ENCODE measurements at regions not wholly inside any gene's neighbourhood (a gene's known extent, or its start where the extent isn't known, plus 50 kb on each side); places are given as distances from the start of the nearest gene placed in this dataset.

DNA sequence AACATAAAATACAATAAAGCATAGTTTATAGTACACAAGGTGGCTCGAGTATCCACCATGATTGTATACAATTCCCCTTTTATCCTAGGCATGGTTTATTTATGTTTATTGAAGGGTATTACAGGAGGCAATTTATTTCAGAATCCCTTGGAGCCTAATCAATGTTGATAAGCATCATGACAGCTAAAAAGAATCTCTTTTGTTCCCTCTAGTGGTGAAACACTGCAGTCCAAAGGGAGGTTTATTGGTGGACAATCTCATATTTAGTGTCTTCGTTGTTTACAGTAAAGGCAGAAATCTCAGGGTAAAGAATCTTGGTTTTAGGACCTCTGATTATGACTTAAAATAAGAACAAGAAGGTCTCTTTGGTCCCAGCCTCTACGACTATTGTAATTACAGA, 1712.5 kb downstream of the C4orf33 start:
- TF ChIP-seq, protein P1, sequence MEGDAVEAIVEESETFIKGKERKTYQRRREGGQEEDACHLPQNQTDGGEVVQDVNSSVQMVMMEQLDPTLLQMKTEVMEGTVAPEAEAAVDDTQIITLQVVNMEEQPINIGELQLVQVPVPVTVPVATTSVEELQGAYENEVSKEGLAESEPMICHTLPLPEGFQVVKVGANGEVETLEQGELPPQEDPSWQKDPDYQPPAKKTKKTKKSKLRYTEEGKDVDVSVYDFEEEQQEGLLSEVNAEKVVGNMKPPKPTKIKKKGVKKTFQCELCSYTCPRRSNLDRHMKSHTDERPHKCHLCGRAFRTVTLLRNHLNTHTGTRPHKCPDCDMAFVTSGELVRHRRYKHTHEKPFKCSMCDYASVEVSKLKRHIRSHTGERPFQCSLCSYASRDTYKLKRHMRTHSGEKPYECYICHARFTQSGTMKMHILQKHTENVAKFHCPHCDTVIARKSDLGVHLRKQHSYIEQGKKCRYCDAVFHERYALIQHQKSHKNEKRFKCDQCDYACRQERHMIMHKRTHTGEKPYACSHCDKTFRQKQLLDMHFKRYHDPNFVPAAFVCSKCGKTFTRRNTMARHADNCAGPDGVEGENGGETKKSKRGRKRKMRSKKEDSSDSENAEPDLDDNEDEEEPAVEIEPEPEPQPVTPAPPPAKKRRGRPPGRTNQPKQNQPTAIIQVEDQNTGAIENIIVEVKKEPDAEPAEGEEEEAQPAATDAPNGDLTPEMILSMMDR (IDR thresholded peaks at IDR 0.05; ENCODE audit: extremely low read depth, missing control alignments), result no peak
- DNase-seq (ENCODE audit: low spot score), result no peak

DNA sequence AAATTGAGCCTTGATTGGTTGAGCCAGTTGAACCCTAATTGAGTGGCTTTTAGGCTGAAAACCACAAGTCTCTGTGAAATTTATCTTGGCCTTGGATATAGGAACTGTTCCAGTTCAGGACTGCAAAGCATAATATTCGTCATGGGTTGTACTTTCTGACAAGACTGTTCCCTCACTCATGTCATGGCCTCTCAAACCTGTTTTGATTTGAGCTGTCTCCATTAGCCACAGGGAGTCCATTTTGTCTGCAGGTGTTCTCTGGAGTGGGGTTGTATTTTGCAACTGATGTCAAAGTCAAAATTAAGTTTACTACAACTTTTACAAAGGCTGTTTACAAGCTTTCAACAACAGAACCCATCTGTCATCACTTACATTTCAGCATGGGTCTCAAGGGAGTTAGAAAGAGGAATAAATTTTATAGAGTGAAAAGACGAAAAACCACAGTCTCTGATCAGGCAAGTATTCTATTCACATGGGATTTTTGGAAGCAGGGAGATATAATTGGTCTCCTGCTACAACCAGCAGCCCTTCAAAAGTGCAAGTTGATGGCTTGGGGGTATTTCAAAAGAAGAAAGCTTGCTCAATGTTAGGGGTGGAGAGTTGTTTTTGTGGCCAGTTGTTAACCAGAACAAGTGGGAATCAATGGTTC, 1716.3 kb downstream of the C4orf33 start:
- TF ChIP-seq, protein P1 (IDR thresholded peaks at IDR 0.05; ENCODE audit: extremely low read depth, missing control alignments), result no peak
- no peak for DNase-seq (ENCODE audit: low spot score)

DNA sequence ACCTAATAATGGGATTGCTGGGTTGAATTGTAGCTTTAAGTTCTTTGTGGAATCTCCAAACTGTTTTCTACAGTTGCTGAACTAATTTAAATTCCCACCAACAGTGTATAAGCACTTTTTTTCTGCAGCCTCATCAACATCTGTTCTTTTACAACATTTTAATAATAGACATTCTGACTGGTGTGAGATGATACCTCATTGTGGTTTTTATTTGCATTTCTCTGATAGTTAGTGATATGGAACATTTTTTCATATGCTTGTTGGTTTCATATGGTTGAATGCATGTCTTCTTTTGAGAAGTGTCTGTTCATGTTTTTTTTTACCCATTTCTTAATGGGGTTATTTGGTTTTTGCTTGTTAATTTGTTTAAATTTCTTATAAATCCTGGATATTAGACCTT, 1718.9 kb downstream of the C4orf33 start:
- TF ChIP-seq, protein P1 (IDR thresholded peaks at IDR 0.05; ENCODE audit: extremely low read depth, missing control alignments), result no peak
- no peak for DNase-seq (ENCODE audit: low spot score)

DNA sequence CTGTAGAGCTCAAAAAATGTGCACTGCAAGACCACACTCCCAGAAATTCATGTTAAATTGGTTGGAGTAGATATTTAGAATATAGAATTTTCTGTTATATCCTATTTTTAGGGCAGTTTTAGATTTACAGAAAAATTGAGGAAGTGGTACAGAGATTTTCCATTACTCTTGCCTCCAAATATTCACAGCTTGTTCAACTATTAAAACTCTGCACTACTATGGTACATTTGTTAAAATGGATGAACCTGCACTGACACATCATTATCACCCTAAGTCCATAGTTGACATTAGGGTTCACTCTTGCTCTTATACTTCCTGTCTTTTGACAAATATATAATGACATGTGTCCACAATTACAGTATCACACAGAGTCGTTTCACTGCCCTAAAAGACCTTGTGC, 1724.5 kb downstream of the C4orf33 start:
- TF ChIP-seq, protein P1 (IDR thresholded peaks at IDR 0.05; ENCODE audit: extremely low read depth, missing control alignments), result no peak
- no peak for DNase-seq (ENCODE audit: low spot score)

DNA sequence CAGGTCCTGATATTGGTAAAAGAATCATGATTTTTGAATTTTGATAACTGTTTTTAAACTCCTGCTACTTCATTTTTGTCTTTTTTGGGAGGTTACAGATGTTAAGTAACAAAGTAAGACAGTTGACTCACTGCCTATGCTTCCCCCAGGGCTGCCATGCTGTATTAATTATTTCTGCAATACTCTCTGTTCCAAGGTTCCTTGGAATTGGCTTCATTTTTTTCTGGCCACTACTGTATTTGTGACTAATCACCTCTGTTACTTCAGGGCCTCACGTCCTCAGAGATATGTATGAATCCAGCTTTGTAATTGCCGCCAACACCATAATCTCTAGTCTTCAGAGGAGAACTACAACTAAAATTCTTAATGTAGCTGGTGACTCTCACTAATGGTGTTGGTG, 1729.3 kb downstream of the C4orf33 start:
- TF ChIP-seq, protein P1 (IDR thresholded peaks at IDR 0.05; ENCODE audit: extremely low read depth, missing control alignments), result no peak
- no peak for DNase-seq (ENCODE audit: low spot score)

DNA sequence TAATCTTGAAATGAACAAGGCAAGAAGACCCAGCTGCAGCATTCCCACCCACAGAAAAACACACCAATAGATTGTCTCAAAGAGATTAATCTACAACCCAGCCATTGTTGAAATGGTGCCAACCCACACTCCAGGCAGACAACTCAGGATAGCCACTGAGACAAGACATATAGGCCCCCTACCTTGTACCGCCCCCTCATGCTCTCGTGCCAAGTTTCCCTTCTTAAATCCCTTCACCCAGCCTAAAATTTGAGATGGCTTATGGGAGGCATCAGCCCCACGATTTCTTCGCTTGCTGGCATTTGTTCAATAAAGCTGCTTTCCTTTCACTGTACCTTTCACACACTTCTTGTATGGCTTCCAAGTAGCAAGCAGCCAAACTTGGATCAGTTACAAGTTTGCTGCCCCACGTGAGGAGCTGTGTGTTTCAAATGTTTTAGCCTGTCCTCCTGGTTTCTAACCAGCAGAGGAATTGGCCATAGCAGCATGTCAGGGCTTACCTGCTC, 1754.1 kb downstream of the C4orf33 start:
- TF ChIP-seq, protein P1 (IDR thresholded peaks at IDR 0.05; ENCODE audit: extremely low read depth, missing control alignments), result no peak
- no peak for DNase-seq (ENCODE audit: low spot score)

DNA sequence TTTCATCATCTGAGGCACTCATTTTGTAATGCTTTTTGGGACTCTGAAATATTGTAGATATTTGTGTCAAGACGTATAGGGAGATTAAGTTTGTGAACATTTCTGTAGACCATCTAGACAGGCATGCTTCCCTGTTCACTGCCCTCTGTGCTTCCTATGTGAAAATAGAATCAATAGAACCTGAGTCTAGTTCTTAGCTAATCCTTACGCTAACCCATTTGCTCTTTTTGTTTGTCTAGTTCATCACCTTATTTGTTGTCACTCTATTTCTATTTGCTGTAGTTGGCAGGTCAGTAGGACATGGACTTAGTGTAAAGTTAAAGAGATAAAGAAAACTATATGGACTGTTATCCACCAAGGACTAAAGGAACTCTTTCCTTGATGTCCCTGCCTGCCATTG, 1755.2 kb downstream of the C4orf33 start:
- TF ChIP-seq, protein P1 (IDR thresholded peaks at IDR 0.05; ENCODE audit: extremely low read depth, missing control alignments), result no peak
- no peak for DNase-seq (ENCODE audit: low spot score)

Data from GM20000 (cell line).